Astrocyte of the cerebellum (primary cell): ENCODE measurements at regions not wholly inside any gene's neighbourhood (a gene's known extent, or its start where the extent isn't known, plus 50 kb on each side); places are given as distances from the start of the nearest gene placed in this dataset.

ENCODE experiments used
- DNase-seq: peaks from one replicate; pipeline ENCODE4 v3.0.0-alpha.2; 2011; ENCODE audit warnings: low read depth
- H3K4me3 ChIP-seq: 2 replicates; pipeline ENCODE4 v1.5.1; 2011; ENCODE audit warnings: mild to moderate bottlenecking, low read depth, low read length, moderate library complexity
- CTCF ChIP-seq: IDR thresholded peaks from 2 replicates; pipeline ENCODE4 v1.5.1; 2012; ENCODE audit warnings: low read length, low read depth, moderate library complexity, mild to moderate bottlenecking; ENCODE audit errors: missing control alignments
- in situ Hi-C: cut with HindIII; loops from 2 replicates; pipeline ENCODE4 v1.10.0; 2017; ENCODE audit warnings: low sequenced_read_pairs

DNA sequence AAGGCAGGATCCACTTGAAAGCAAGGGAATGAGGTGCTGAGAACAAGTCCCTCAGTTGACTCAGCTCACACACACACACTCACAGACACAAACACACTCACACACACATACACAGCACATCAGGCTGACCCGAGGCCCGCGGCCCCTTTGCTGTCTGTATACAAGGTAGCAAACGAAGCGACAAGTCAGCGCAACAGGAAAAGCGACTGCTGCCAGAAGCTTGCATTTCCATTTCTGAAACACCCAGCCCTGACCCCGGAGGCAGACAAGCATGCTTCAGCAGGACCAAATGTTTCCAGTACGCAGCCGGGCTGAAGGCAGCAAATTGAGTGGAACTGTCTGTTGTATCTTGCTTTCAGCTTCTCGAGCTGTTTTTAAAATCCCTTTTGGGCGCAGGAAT lies 501.6 kb downstream of the NPHP4 start:
- no peak overlapping the region for H3K4me3 ChIP-seq
- DNase-seq, result no peak
- in situ Hi-C loops, result no loop called here
- no peak for TF ChIP-seq CTCF

- TF ChIP-seq CTCF, result no peak
- DNase-seq, result no peak
- H3K4me3 ChIP-seq, result no peak overlapping the region
- in situ Hi-C loops, result no loop called here
Measured at GRCh38 chr1:5488448-5488847, 503.8 kb downstream of the NPHP4 start.

GRCh38 chr1:5485968-5486696 lies 506.1 kb downstream of the NPHP4 start:
- H3K4me3 ChIP-seq, result no peak overlapping the region
- TF ChIP-seq CTCF, result no peak
- DNase-seq, result no peak

DNA sequence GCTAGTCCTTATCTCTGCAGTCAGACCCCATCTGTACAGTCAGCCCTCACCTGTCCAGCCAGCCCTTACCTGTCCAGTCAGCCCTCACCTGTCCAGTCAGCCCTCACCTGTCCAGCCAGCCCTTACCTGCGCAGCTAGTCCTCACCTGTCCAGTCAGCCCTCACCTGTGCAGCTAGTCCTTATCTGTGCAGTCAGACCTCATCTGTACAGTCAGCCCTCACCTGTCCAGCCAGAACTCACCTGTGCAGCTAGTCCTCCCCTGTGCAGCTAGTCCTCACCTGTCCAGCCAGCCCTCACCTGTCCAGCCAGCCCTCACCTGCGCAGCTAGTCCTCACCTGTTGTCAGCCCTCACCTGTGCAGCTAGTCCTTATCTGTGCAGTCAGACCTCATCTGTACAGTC lies 506.8 kb downstream of the NPHP4 start:
- no peak for TF ChIP-seq CTCF
- in situ Hi-C loops, result no loop called here
- H3K4me3 ChIP-seq, result no peak overlapping the region
- DNase-seq, result no peak

More at GRCh38 chr1:5485968-5486696, 506.1 kb downstream of the NPHP4 start:
- in situ Hi-C loops, result no loop called here

GRCh38 chr1:5484451-5485165 lies 507.6 kb downstream of the NPHP4 start:
- H3K4me3 ChIP-seq, result no peak overlapping the region
- in situ Hi-C loops, result no loop called here
- DNase-seq, result no peak
- no peak for TF ChIP-seq CTCF

- in situ Hi-C loops, result no loop called here
- DNase-seq, result no peak
- H3K4me3 ChIP-seq, result no peak overlapping the region
- TF ChIP-seq CTCF, result no peak
Measured at GRCh38 chr1:5481889-5482288, 510.3 kb downstream of the NPHP4 start.
